Kidney (tissue), 13 donors: ENCODE measurements at regions not wholly inside any gene's neighbourhood (a gene's known extent, or its start where the extent isn't known, plus 50 kb on each side); places are given as distances from the start of the nearest gene placed in this dataset.
A peak's percentile ranks its signal among the peaks of the same experiment; 100 is the strongest.

ENCODE experiments used
- DNase-seq, 5 donors: peaks; one replicate each; pipeline ENCODE4 v3.0.0-alpha.2; 2013 to 2020
- FAIRE-seq: peaks from 2 replicates; lab custom pipeline; 2012; peaks lifted over from hg19 to GRCh38; lab: Jason Lieb, UNC
- H3K27ac ChIP-seq, 2 donors: one replicate each; pipeline ENCODE4 v1.7.0; 2013; ENCODE audit warnings: low read depth in 2 of 2, low read length in 2 of 2, inconsistent platforms in 1 of 2
- H3K27me3 ChIP-seq: one replicate; pipeline ENCODE4 v1.7.1; 2013; ENCODE audit warnings: low read length, inconsistent platforms; ENCODE audit not compliant: control insufficient read depth, insufficient read depth
- H3K36me3 ChIP-seq, 3 donors: one replicate each; pipeline versions ENCODE4 v1.7.0 to v1.7.1; 2013; ENCODE audit warnings: low read length in 3 of 3, control low read depth in 1 of 3, inconsistent platforms in 1 of 3; ENCODE audit not compliant: insufficient read depth in 3 of 3, control insufficient read depth in 2 of 3
- H3K4me1 ChIP-seq, 3 donors: one replicate each; pipeline versions ENCODE4 v1.7.0 to v1.7.1; 2013; ENCODE audit warnings: low read length in 3 of 3, inconsistent platforms in 1 of 3, low read depth in 1 of 3; ENCODE audit not compliant: control insufficient read depth in 2 of 3, insufficient read depth in 2 of 3
- H3K4me3 ChIP-seq, 3 donors: one replicate each; pipeline versions ENCODE4 v1.7.0 to v1.8.1; 2013; ENCODE audit warnings: low read length in 3 of 3, control low read depth in 1 of 3, inconsistent platforms in 1 of 3
- H3K9ac ChIP-seq, 3 donors: one replicate each; pipeline versions ENCODE4 v1.7.0 to v1.7.1; 2013; ENCODE audit warnings: low read length in 3 of 3, control low read depth in 1 of 3, inconsistent platforms in 1 of 3
- H3K9me3 ChIP-seq, 3 donors: one replicate each; pipeline versions ENCODE4 v1.7.0 to v1.7.1; 2013; ENCODE audit warnings: low read length in 3 of 3, control low read depth in 1 of 3, inconsistent platforms in 1 of 3; ENCODE audit not compliant: control insufficient read depth in 2 of 3, insufficient read depth in 1 of 3
- CTCF ChIP-seq: IDR thresholded peaks from 3 replicates; pipeline ENCODE4 v1.5.1; 2012; ENCODE audit warnings: mild to moderate bottlenecking, moderate library complexity, borderline replicate concordance; ENCODE audit not compliant: insufficient read depth; ENCODE audit errors: extremely low read depth
- intact Hi-C: fragments of 100-400 bp; cut with DNase I; formaldehyde crosslinking; loops from one replicate; pipeline ENCODE4 v1.11.1; 2022
- donor health status: control.
- donor health status: control.
- donor health status: control.
- donor health status: control.
- donor health status: control.
- donor health status: DM: yes; HTN: yes; CAD: no.
- donor health status: Normal renal cell carcinoma (clear cell type).

GRCh38 chrX:1072637-1073377 is 139.6 kb downstream of the CRLF2 start:
- no peak overlapping the region for H3K27ac ChIP-seq
- H3K36me3 ChIP-seq = no peaks in the 10 kb centered on the region
- H3K27me3 ChIP-seq = no peaks in the 10 kb centered on the region
- H3K9ac ChIP-seq = no peak overlapping the region
- DNase-seq = peak in 3 of 5 donors; percentile 18 to 58 (median 40)
- H3K4me1 ChIP-seq = no peaks in the 10 kb centered on the region
- FAIRE-seq = no peak
- H3K9me3 ChIP-seq = peaks cover 0 to 4% (median 0%) of the 10 kb centered on the region in 3 donors
- H3K4me3 ChIP-seq = no peak overlapping the region
- no peak for TF ChIP-seq CTCF
- intact Hi-C loops = no loop called here

GRCh38 chrX:1071351-1071750 is 141.1 kb downstream of the CRLF2 start:
- FAIRE-seq (no peak), DNase-seq (no peak)
- Histone ChIP-seq H3K9me3 (peaks cover 0 to 4% (median 0%) of the 10 kb centered on the region in 3 donors), H3K4me3 (no peak overlapping the region), H3K36me3 (no peaks in the 10 kb centered on the region), H3K9ac (no peak overlapping the region), H3K4me1 (no peaks in the 10 kb centered on the region), H3K27ac (no peak overlapping the region), H3K27me3 (no peaks in the 10 kb centered on the region)
- intact Hi-C loops = no loop called here
- no peak for TF ChIP-seq CTCF

- TF ChIP-seq CTCF = no peak
- intact Hi-C loops = no loop called here
- H3K4me3 ChIP-seq = no peak overlapping the region
- no peak for DNase-seq
- FAIRE-seq = no peak
- H3K36me3 ChIP-seq = no peaks in the 10 kb centered on the region
- no peak overlapping the region for H3K27ac ChIP-seq
- H3K27me3 ChIP-seq = no peaks in the 10 kb centered on the region
- no peak overlapping the region for H3K9ac ChIP-seq
- peaks cover 0 to 5% (median 5%) of the 10 kb centered on the region in 3 donors for H3K9me3 ChIP-seq
- H3K4me1 ChIP-seq = no peaks in the 10 kb centered on the region
These were observed 150.1 kb downstream of the CRLF2 start for GRCh38 chrX:1062351-1062750.

- no peak for FAIRE-seq
- no peak for TF ChIP-seq CTCF
- no peak overlapping the region for H3K4me3 ChIP-seq
- no peak overlapping the region for H3K27ac ChIP-seq
- H3K9me3 ChIP-seq = peaks cover 0 to 9% (median 5%) of the 10 kb centered on the region in 3 donors
- no peaks in the 10 kb centered on the region for H3K4me1 ChIP-seq
- H3K36me3 ChIP-seq = no peaks in the 10 kb centered on the region
- no peak for DNase-seq
- intact Hi-C loops = no loop called here
- no peaks in the 10 kb centered on the region for H3K27me3 ChIP-seq
- no peak overlapping the region for H3K9ac ChIP-seq
These were observed 151.9 kb downstream of the CRLF2 start for GRCh38 chrX:1060562-1060960.
